CD14-positive monocyte (primary cell): ENCODE measurements at regions not wholly inside any gene's neighbourhood (a gene's known extent, or its start where the extent isn't known, plus 50 kb on each side); places are given as distances from the start of the nearest gene placed in this dataset.

ENCODE experiments used
- DNase-seq, 3 donors: peaks; one replicate each; pipeline ENCODE4 v3.0.0-alpha.2; 2011 to 2022
- H2AFZ ChIP-seq: 2 replicates; pipeline ENCODE4 v1.6.0; 2012; ENCODE audit warnings: mild to moderate bottlenecking, low read depth, low read length, inconsistent platforms; ENCODE audit not compliant: insufficient read depth, poor library complexity, severe bottlenecking
- H3K27ac ChIP-seq, 2 donors: 1 replicate in 1 of 2; 2 replicates in 1 of 2; pipeline ENCODE4 v1.5.1; 2012 to 2013; ENCODE audit warnings: low read length in 2 of 2, control low read depth in 1 of 2, inconsistent platforms in 1 of 2, low read depth in 1 of 2, mild to moderate bottlenecking in 1 of 2
- H3K27me3 ChIP-seq, 2 donors: one replicate each; pipeline versions ENCODE4 v1.6.0 to v1.6.1; 2011 to 2013; ENCODE audit warnings: low read length in 2 of 2; ENCODE audit not compliant: control insufficient read depth in 2 of 2, insufficient read depth in 2 of 2
- H3K36me3 ChIP-seq, 2 donors: replicated peaks in 1 of 2; 1 replicate in 1 of 2; 2 replicates in 1 of 2; pipeline versions ENCODE4 v1.5.1 to v1.6.1; 2012 to 2013; ENCODE audit warnings: low read length in 2 of 2, control low read depth in 1 of 2, inconsistent platforms in 1 of 2, mild to moderate bottlenecking in 1 of 2; ENCODE audit not compliant: insufficient read depth in 2 of 2, control insufficient read depth in 1 of 2
- H3K4me1 ChIP-seq, 2 donors: 1 replicate in 1 of 2; 2 replicates in 1 of 2; pipeline versions ENCODE4 v1.5.1 to v1.6.1; 2012 to 2013; ENCODE audit warnings: low read length in 2 of 2, control low read depth in 1 of 2, inconsistent platforms in 1 of 2, mild to moderate bottlenecking in 1 of 2, moderate library complexity in 1 of 2; ENCODE audit not compliant: insufficient read depth in 2 of 2, control insufficient read depth in 1 of 2
- H3K4me2 ChIP-seq: replicated peaks from 2 replicates; pipeline ENCODE3; 2012; ENCODE audit warnings: low read length, moderate library complexity, mild to moderate bottlenecking; ENCODE audit not compliant: poor library complexity, severe bottlenecking; ENCODE audit errors: extremely low read depth
- H3K4me3 ChIP-seq, 3 experiments: fragments of 200-600 bp in 1 of 3; sonication (generic) in 1 of 3; replicated peaks in 1 of 3; 1 replicate in 2 of 3; 2 replicates in 1 of 3; pipeline ENCODE4 v1.5.1; 2011 to 2013; ENCODE audit warnings: low read length in 3 of 3, mild to moderate bottlenecking in 3 of 3, control low read depth in 2 of 3, low read depth in 2 of 3, inconsistent platforms in 1 of 3, moderate library complexity in 1 of 3
- H3K79me2 ChIP-seq: 2 replicates; pipeline ENCODE4 v1.6.0; 2012; ENCODE audit warnings: mild to moderate bottlenecking, control low read depth, inconsistent platforms, low read length, moderate library complexity; ENCODE audit not compliant: insufficient read depth
- H3K9ac ChIP-seq: 2 replicates; pipeline ENCODE4 v1.6.0; 2017; ENCODE audit warnings: low read length, mild to moderate bottlenecking; ENCODE audit not compliant: insufficient read depth, poor library complexity, severe bottlenecking
- H3K9me3 ChIP-seq, 2 donors: replicated peaks in 1 of 2; 1 replicate in 1 of 2; 2 replicates in 1 of 2; pipeline versions ENCODE4 v1.5.1 to v1.6.1; 2012 to 2013; ENCODE audit warnings: low read length in 2 of 2, control low read depth in 1 of 2; ENCODE audit not compliant: control insufficient read depth in 1 of 2, insufficient read depth in 1 of 2
- H4K20me1 ChIP-seq: 2 replicates; pipeline ENCODE4 v1.6.0; 2012; ENCODE audit warnings: mild to moderate bottlenecking, low read length, control low read depth, moderate library complexity; ENCODE audit not compliant: insufficient read depth
- H3K27ac Mint-ChIP-seq, 7 donors: one replicate each; pipeline ENCODE4 v1.8.0; 2020; ENCODE audit warnings: mild to moderate bottlenecking in 7 of 7, mixed read lengths in 7 of 7, moderate library complexity in 6 of 7, inconsistent platforms in 2 of 7
- H3K27me3 Mint-ChIP-seq, 3 donors: one replicate each; pipeline ENCODE4 v1.8.0; 2021 to 2022; ENCODE audit warnings: low read depth in 3 of 3, mild to moderate bottlenecking in 3 of 3, mixed read lengths in 3 of 3, moderate library complexity in 3 of 3, inconsistent platforms in 1 of 3
- H3K36me3 Mint-ChIP-seq, 2 donors: one replicate each; pipeline ENCODE4 v1.8.0; 2020; ENCODE audit warnings: mixed read lengths in 2 of 2, inconsistent platforms in 1 of 2, mild to moderate bottlenecking in 1 of 2
- H3K4me1 Mint-ChIP-seq: one replicate; pipeline ENCODE4 v1.8.0; 2020; ENCODE audit warnings: mild to moderate bottlenecking, mixed read lengths
- H3K4me3 Mint-ChIP-seq, 2 donors: one replicate each; pipeline ENCODE4 v1.8.0; 2020; ENCODE audit warnings: mild to moderate bottlenecking in 2 of 2, mixed read lengths in 2 of 2, moderate library complexity in 1 of 2
- H3K9me3 Mint-ChIP-seq, 7 donors: one replicate each; pipeline ENCODE4 v1.8.0; 2020 to 2022; ENCODE audit warnings: mixed read lengths in 7 of 7, mild to moderate bottlenecking in 6 of 7, moderate library complexity in 6 of 7, inconsistent platforms in 2 of 7
- CTCF ChIP-seq: fragments of 200-600 bp; IDR thresholded peaks from one replicate; pipeline ENCODE4 v1.8.0; 2022; ENCODE audit warnings: antibody characterized with exemption, mild to moderate bottlenecking
- WGBS: methylation state at CpG from one replicate; pipeline ENCODE4 v1.1.5; 2013; ENCODE audit warnings: missing lambda C conversion rate; ENCODE audit not compliant: insufficient coverage; 5-methylcytosine and 5-hydroxymethylcytosine counted together
- intact Hi-C, 2 donors: fragments of 100-400 bp; cut with micrococcal nuclease; formaldehyde crosslinking; loops; one replicate each; pipeline versions ENCODE4 v1.15.0 to v1.15.1; 2023

GRCh38 chr3:106256249-106256957, 387.6 kb upstream of the CBLB start:
- no peaks in the 10 kb centered on the region for H4K20me1 ChIP-seq
- no peak overlapping the region for H2AFZ ChIP-seq
- peaks cover 2 to 10% (median 4%) of the 10 kb centered on the region in 7 donors for H3K9me3 Mint-ChIP-seq
- H3K36me3 Mint-ChIP-seq = no peaks in the 10 kb centered on the region
- intact Hi-C loops = no loop called here
- peaks cover 2 to 4% of the 10 kb centered on the region in 2 donors for H3K9me3 ChIP-seq
- H3K4me3 ChIP-seq = no peak overlapping the region
- DNase-seq = no peak
- no peaks in the 10 kb centered on the region for H3K79me2 ChIP-seq
- no peaks in the 10 kb centered on the region for H3K4me1 ChIP-seq
- H3K36me3 ChIP-seq = no peaks in the 10 kb centered on the region
- no peak overlapping the region for H3K4me3 Mint-ChIP-seq
- no peaks in the 10 kb centered on the region for H3K4me1 Mint-ChIP-seq
- H3K27me3 ChIP-seq = no peaks in the 10 kb centered on the region
- H3K27ac Mint-ChIP-seq = peak overlapping the region in 1 of 7 donors; percentile 72
- H3K9ac ChIP-seq = no peak overlapping the region
- H3K4me2 ChIP-seq = no peak overlapping the region
- no peak for TF ChIP-seq CTCF
- H3K27me3 Mint-ChIP-seq = no peaks in the 10 kb centered on the region
- H3K27ac ChIP-seq = no peak overlapping the region
- 90% methylated on average over 4 of the region's 11 CpGs for WGBS

GRCh38 chr3:106257172-106257571, 388.4 kb upstream of the CBLB start:
- no peaks in the 10 kb centered on the region for H3K27me3 ChIP-seq
- H3K4me3 Mint-ChIP-seq = no peak overlapping the region

More at GRCh38 chr3:106257172-106257571, 388.4 kb upstream of the CBLB start:
- Histone ChIP-seq H3K9me3 (no peaks in the 10 kb centered on the region), H3K4me2 (no peak overlapping the region), H3K27ac (no peak overlapping the region), H3K4me3 (no peak overlapping the region), H2AFZ (no peak overlapping the region), H3K9ac (no peak overlapping the region), H4K20me1 (no peaks in the 10 kb centered on the region), H3K79me2 (no peaks in the 10 kb centered on the region), H3K36me3 (no peaks in the 10 kb centered on the region), H3K4me1 (no peaks in the 10 kb centered on the region)
- DNase-seq = no peak
- no peaks in the 10 kb centered on the region for H3K4me1 Mint-ChIP-seq
- intact Hi-C loops = no loop called here
- H3K36me3 Mint-ChIP-seq = no peaks in the 10 kb centered on the region
- no peak for TF ChIP-seq CTCF
- no CpG with 5 or more reads among the region's 3 CpGs for WGBS
- peaks cover 0 to 6% (median 2%) of the 10 kb centered on the region in 7 donors for H3K9me3 Mint-ChIP-seq
- H3K27me3 Mint-ChIP-seq = no peaks in the 10 kb centered on the region
- H3K27ac Mint-ChIP-seq = no peak overlapping the region
